Epithelial cell of esophagus (primary cell): ENCODE measurements at regions not wholly inside any gene's neighbourhood (a gene's known extent, or its start where the extent isn't known, plus 50 kb on each side); places are given as distances from the start of the nearest gene placed in this dataset.

Source experiments
- DNase-seq: peaks from one replicate; pipeline ENCODE4 v3.0.0; 2010; ENCODE audit warnings: low read depth
- H3K4me3 ChIP-seq: 2 replicates; pipeline ENCODE4 v1.5.1; 2011; ENCODE audit warnings: mild to moderate bottlenecking, low read length, control low read depth
- CTCF ChIP-seq: IDR thresholded peaks from 2 replicates; pipeline ENCODE4 v1.5.1; 2011; ENCODE audit warnings: low read depth, mild to moderate bottlenecking, low read length, control low read depth, inconsistent platforms; ENCODE audit not compliant: insufficient read depth; ENCODE audit errors: missing control alignments

- H3K4me3 ChIP-seq, result no peak overlapping the region
- TF ChIP-seq CTCF, result no peak
Measured at GRCh38 chr2:82857967-82858366, 1601.1 kb downstream of the SUCLG1 start.

GRCh38 chr2:82853299-82853698 is 1605.8 kb downstream of the SUCLG1 start:
- no peak overlapping the region for H3K4me3 ChIP-seq
- TF ChIP-seq CTCF, result no peak
- DNase-seq, result no peak

More at GRCh38 chr2:82857967-82858366, 1601.1 kb downstream of the SUCLG1 start:
- no peak for DNase-seq

- no peak overlapping the region for H3K4me3 ChIP-seq
- no peak for DNase-seq
- TF ChIP-seq CTCF, result no peak
Measured at GRCh38 chr2:82852787-82853186, 1606.3 kb downstream of the SUCLG1 start.

GRCh38 chr2:82848285-82848684 is 1610.8 kb downstream of the SUCLG1 start:
- no peak for TF ChIP-seq CTCF
- DNase-seq, result no peak
- no peak overlapping the region for H3K4me3 ChIP-seq

- H3K4me3 ChIP-seq, result no peak overlapping the region
- DNase-seq, result no peak
- TF ChIP-seq CTCF, result no peak
Measured at GRCh38 chr2:82839036-82839435, 1620.0 kb downstream of the SUCLG1 start.

GRCh38 chr2:82837588-82838304 is 1621.3 kb downstream of the SUCLG1 start:
- DNase-seq, result peak; percentile 94
- TF ChIP-seq CTCF, result no peak
- H3K4me3 ChIP-seq, result no peak overlapping the region

- TF ChIP-seq CTCF, result no peak
- no peak for DNase-seq
- no peak overlapping the region for H3K4me3 ChIP-seq
Measured at GRCh38 chr2:82834893-82835292, 1624.2 kb downstream of the SUCLG1 start.
